Ovary (tissue), 3 donors: ENCODE measurements at regions not wholly inside any gene's neighbourhood (a gene's known extent, or its start where the extent isn't known, plus 50 kb on each side); places are given as distances from the start of the nearest gene placed in this dataset.

Experiments used
- CTCF ChIP-seq, 3 donors: fragments of 450-650 bp in 2 of 3; fragments of 200-600 bp in 1 of 3; IDR thresholded peaks; one replicate each; pipeline versions ENCODE4 v1.5.1 to v1.8.0; 2016 to 2022; ENCODE audit warnings: antibody characterized with exemption in 3 of 3, mild to moderate bottlenecking in 1 of 3
- EP300 ChIP-seq: sonication (generic); formaldehyde crosslinking; IDR thresholded peaks from one replicate; pipeline ENCODE4 v1.6.1; 2017; ENCODE audit warnings: antibody characterized with exemption
- POLR2A ChIP-seq: fragments of 450-650 bp; IDR thresholded peaks from one replicate; pipeline ENCODE4 v1.6.1; 2017; ENCODE audit warnings: antibody characterized with exemption, mild to moderate bottlenecking, moderate library complexity
- donor health status: DM: no; HTN: no; CAD: no.

- no peak for TF ChIP-seq CTCF (IDR thresholded peaks at IDR 0.05)
- TF ChIP-seq POLR2A = no peak
- no peak for TF ChIP-seq EP300
Measured at GRCh38 chr2:228777855-228778355, 493.2 kb downstream of the PID1 start.
